ENCODE measurements at regions not wholly inside any gene's neighbourhood (a gene's known extent, or its start where the extent isn't known, plus 50 kb on each side); places are given as distances from the start of the nearest gene placed in this dataset.

DNA sequence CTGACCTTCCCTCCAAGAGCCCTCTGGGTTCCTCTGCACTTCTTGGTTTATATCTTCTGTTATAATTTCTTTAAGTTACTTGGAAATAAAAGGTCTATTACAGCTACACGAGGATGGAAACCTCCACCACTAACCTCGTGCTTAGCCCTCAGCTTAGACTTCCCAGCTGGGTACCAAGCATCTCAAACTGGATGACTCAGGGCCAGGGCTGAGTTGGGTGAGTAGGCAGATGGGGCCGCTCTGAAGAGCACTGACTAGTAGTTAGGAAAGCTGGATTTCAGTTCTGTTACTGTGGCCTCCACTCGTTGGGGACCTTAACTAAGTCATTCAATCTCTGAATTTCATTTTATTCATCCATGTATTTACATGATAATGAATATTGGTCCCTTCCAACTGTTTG is 1036.6 kb downstream of the IGSF11 start:
- no peaks in the 10 kb centered on the region for H3K9me3 Mint-ChIP-seq (ENCODE audit: unreplicated experiment)
- Histone ChIP-seq H3K27me3 (replicated peaks; ENCODE audit: control insufficient read depth, insufficient read depth, low read length) (no peaks in the 10 kb centered on the region), H3K4me1 (no peaks in the 10 kb centered on the region), H3K4me3 (ENCODE audit: low read depth, low read length) (no peak overlapping the region), H3K9me3 (no peaks in the 10 kb centered on the region), H3K36me3 (ENCODE audit: control insufficient read depth, insufficient read depth, low read length) (no peaks in the 10 kb centered on the region)
- no peak overlapping the region for H3K4me3 Mint-ChIP-seq (ENCODE audit: unreplicated experiment)
- no TSS peak for BruUV-seq (replicated peaks)
- CTCF ChIA-PET: no interaction called here
- H3K27me3 Mint-ChIP-seq (ENCODE audit: insufficient read depth, unreplicated experiment): peaks cover 4% of the 10 kb centered on the region
- peak in 1 of 2 experiments; percentile 1 for TF ChIP-seq CTCF (IDR thresholded peaks at IDR 0.05; ENCODE audit: insufficient read depth in 1 of 2, low read depth in 1 of 2, low read length in 1 of 2, severe bottlenecking in 1 of 2, unreplicated experiment in 1 of 2)
- H3K4me1 Mint-ChIP-seq (ENCODE audit: low read depth, unreplicated experiment): no peaks in the 10 kb centered on the region
- POLR2A ChIA-PET: no interaction called here
- H3K36me3 Mint-ChIP-seq (ENCODE audit: insufficient read depth, unreplicated experiment): no peaks in the 10 kb centered on the region
- no peak overlapping the region for H3K27ac Mint-ChIP-seq (ENCODE audit: unreplicated experiment)
- DNase-seq: no peak
- intact Hi-C loops (cut with micrococcal nuclease; ENCODE audit: unreplicated experiment): no loop called here

GRCh38 chr3:118000219-118000618 is 1034.4 kb downstream of the IGSF11 start:
- Mint-ChIP-seq H3K27me3 (ENCODE audit: insufficient read depth, unreplicated experiment) (peaks cover 2% of the 10 kb centered on the region), H3K36me3 (ENCODE audit: insufficient read depth, unreplicated experiment) (no peaks in the 10 kb centered on the region), H3K9me3 (ENCODE audit: unreplicated experiment) (no peaks in the 10 kb centered on the region), H3K4me3 (ENCODE audit: unreplicated experiment) (no peak overlapping the region), H3K4me1 (ENCODE audit: low read depth, unreplicated experiment) (no peaks in the 10 kb centered on the region), H3K27ac (ENCODE audit: unreplicated experiment) (no peak overlapping the region)
- TF ChIP-seq CTCF (IDR thresholded peaks at IDR 0.05; ENCODE audit: insufficient read depth in 1 of 2, low read depth in 1 of 2, low read length in 1 of 2, severe bottlenecking in 1 of 2, unreplicated experiment in 1 of 2): no peak
- Histone ChIP-seq H3K4me1 (no peaks in the 10 kb centered on the region), H3K36me3 (ENCODE audit: control insufficient read depth, insufficient read depth, low read length) (no peaks in the 10 kb centered on the region), H3K27me3 (replicated peaks; ENCODE audit: control insufficient read depth, insufficient read depth, low read length) (no peaks in the 10 kb centered on the region), H3K4me3 (ENCODE audit: low read depth, low read length) (no peak overlapping the region), H3K9me3 (no peaks in the 10 kb centered on the region)
- no TSS peak for BruUV-seq (replicated peaks)
- DNase-seq: no peak
- ChIA-PET CTCF (no interaction called here), POLR2A (no interaction called here)
- intact Hi-C loops (cut with micrococcal nuclease; ENCODE audit: unreplicated experiment): no loop called here

GRCh38 chr3:118001380-118001779 is 1033.3 kb downstream of the IGSF11 start:
- CTCF ChIA-PET: no interaction called here
- POLR2A ChIA-PET: no interaction called here
- BruUV-seq (replicated peaks): no TSS peak

More at GRCh38 chr3:118001380-118001779, 1033.3 kb downstream of the IGSF11 start:
- no peaks in the 10 kb centered on the region for H3K9me3 Mint-ChIP-seq (ENCODE audit: unreplicated experiment)
- no peak overlapping the region for H3K4me3 Mint-ChIP-seq (ENCODE audit: unreplicated experiment)
- DNase-seq: no peak
- H3K4me1 Mint-ChIP-seq (ENCODE audit: low read depth, unreplicated experiment): no peaks in the 10 kb centered on the region
- Histone ChIP-seq H3K4me3 (ENCODE audit: low read depth, low read length) (no peak overlapping the region), H3K27me3 (replicated peaks; ENCODE audit: control insufficient read depth, insufficient read depth, low read length) (no peaks in the 10 kb centered on the region), H3K36me3 (ENCODE audit: control insufficient read depth, insufficient read depth, low read length) (no peaks in the 10 kb centered on the region), H3K9me3 (no peaks in the 10 kb centered on the region), H3K4me1 (no peaks in the 10 kb centered on the region)
- no peak for TF ChIP-seq CTCF (IDR thresholded peaks at IDR 0.05; ENCODE audit: insufficient read depth in 1 of 2, low read depth in 1 of 2, low read length in 1 of 2, severe bottlenecking in 1 of 2, unreplicated experiment in 1 of 2)
- H3K27ac Mint-ChIP-seq (ENCODE audit: unreplicated experiment): no peak overlapping the region
- H3K36me3 Mint-ChIP-seq (ENCODE audit: insufficient read depth, unreplicated experiment): no peaks in the 10 kb centered on the region
- H3K27me3 Mint-ChIP-seq (ENCODE audit: insufficient read depth, unreplicated experiment): no peaks in the 10 kb centered on the region
- intact Hi-C loops (cut with micrococcal nuclease; ENCODE audit: unreplicated experiment): no loop called here
